ENCODE measurements at regions not wholly inside any gene's neighbourhood (a gene's known extent, or its start where the extent isn't known, plus 50 kb on each side); places are given as distances from the start of the nearest gene placed in this dataset.

DNA sequence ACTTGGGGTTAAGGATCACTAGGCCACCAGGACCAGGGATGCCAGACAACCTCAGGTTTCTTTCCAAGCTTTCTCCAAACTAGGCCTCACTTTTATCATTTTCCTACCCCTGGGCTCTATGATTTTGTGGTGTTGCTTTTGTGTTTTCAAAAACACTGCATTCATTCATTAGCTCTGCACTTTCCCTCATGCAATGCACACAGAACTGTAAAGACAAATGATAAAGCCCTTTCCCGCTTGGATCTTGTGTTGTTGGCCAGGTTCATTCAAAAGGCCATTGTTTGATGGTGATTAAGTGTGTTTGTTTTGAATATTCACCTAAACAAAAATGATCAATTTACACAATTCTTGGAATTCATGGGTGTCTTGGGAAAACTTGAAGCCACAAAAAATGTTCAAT is 210.7 kb upstream of the TNP1 start:
- in situ Hi-C loops (cut with HindIII; ENCODE audit: low sequenced_read_pairs) = no loop called here
- H3K4me3 ChIP-seq (ENCODE audit: low read depth, low read length) = no peak overlapping the region
- no peak for DNase-seq (ENCODE audit: low read depth, low spot score)
- TF ChIP-seq, protein P1, sequence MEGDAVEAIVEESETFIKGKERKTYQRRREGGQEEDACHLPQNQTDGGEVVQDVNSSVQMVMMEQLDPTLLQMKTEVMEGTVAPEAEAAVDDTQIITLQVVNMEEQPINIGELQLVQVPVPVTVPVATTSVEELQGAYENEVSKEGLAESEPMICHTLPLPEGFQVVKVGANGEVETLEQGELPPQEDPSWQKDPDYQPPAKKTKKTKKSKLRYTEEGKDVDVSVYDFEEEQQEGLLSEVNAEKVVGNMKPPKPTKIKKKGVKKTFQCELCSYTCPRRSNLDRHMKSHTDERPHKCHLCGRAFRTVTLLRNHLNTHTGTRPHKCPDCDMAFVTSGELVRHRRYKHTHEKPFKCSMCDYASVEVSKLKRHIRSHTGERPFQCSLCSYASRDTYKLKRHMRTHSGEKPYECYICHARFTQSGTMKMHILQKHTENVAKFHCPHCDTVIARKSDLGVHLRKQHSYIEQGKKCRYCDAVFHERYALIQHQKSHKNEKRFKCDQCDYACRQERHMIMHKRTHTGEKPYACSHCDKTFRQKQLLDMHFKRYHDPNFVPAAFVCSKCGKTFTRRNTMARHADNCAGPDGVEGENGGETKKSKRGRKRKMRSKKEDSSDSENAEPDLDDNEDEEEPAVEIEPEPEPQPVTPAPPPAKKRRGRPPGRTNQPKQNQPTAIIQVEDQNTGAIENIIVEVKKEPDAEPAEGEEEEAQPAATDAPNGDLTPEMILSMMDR (IDR thresholded peaks at IDR 0.05; ENCODE audit: low read depth, low read length) = no peak

DNA sequence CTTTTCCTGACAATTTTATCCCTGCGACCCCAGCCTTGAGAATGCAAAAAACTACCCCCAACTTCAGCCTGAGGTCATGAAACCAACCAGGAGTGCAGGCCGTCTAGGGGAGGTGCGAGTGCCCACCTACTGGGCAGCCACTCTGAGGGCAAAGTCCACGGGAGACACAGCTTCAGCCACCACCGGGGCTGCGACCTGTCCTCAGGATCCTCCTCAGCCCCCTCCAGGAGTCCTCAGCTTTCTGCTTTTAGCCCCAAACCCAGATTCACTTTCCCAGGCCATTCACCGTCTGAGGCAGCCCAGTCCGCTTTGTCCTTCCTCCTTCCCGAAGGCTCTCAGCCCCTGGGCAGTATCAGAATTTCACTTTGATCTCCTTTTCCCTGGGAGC is 210.2 kb upstream of the TNP1 start:
- TF ChIP-seq, protein P1 (IDR thresholded peaks at IDR 0.05; ENCODE audit: low read depth, low read length) = no peak
- no peak overlapping the region for H3K4me3 ChIP-seq (ENCODE audit: low read depth, low read length)
- DNase-seq (ENCODE audit: low read depth, low spot score) = no peak
- in situ Hi-C loops (cut with HindIII; ENCODE audit: low sequenced_read_pairs) = no loop called here

DNA sequence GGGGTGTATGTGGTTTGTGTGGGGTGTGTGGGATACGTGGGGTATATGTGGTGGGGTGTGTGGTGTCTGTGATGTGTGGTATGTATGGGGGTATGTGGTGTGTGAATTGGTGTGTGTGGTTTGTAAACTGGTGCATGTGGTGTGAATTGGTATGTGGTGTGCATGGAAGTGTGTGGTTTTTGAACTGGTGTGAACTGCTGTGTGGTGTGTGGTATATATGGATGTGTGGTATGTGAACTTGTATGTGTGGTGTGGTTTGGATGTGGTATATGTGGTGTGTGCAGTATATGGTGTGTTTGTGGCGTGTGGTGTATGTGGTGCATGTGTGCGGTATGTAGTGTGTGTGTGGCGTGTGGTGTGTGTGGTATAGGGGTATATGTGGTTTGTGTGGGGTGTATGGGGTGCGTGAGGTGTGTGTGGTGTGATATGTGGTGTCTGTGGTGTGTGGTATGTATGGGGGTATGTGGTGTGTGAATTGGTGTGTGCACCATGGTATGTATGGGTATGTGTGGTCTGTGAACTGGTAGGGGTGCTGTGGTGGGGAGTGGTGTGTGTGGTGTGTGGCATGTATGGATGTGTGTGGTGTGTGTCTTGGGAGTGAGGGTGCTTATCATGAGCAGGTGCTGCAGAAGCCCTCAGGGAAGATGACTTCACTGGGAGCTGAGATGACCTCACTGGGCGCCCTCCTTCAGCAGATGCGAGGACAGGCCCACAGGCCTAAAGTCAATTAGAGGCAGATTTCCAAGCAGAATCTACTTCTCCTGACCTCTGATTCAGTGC is 209.6 kb upstream of the TNP1 start:
- TF ChIP-seq, protein P1 (IDR thresholded peaks at IDR 0.05; ENCODE audit: low read depth, low read length) = no peak
- no peak overlapping the region for H3K4me3 ChIP-seq (ENCODE audit: low read depth, low read length)
- no peak for DNase-seq (ENCODE audit: low read depth, low spot score)
- in situ Hi-C loops (cut with HindIII; ENCODE audit: low sequenced_read_pairs) = no loop called here

DNA sequence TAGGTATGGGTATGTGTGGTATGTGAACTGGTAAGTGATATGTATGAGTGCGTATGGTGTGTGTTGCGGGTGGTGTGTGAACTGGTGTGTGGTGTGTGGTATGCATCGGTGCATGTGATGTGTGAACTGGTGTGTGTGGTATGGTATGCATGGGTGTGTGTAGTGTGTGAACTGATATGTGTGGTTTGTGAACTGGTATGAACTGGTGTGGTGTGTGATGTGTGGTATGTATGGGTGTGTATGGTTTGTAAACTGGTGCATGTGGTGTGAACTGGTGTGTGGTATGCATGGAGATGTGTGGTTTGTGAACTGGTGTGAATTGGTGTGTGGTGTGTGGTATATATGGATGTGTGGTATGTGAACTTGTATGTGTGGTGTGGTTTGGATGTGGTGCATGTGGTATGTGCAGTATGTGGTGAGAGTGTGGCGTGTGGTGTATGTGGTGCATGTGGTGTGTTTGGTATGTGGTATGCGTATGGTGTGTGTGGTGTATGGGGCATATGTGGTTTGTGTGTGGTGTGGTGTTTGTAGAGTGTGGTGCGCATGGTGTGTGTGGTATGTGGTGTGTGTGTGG is 208.9 kb upstream of the TNP1 start:
- TF ChIP-seq, protein P1 (IDR thresholded peaks at IDR 0.05; ENCODE audit: low read depth, low read length) = no peak
- H3K4me3 ChIP-seq (ENCODE audit: low read depth, low read length) = no peak overlapping the region
- DNase-seq (ENCODE audit: low read depth, low spot score) = no peak
- in situ Hi-C loops (cut with HindIII; ENCODE audit: low sequenced_read_pairs) = no loop called here

DNA sequence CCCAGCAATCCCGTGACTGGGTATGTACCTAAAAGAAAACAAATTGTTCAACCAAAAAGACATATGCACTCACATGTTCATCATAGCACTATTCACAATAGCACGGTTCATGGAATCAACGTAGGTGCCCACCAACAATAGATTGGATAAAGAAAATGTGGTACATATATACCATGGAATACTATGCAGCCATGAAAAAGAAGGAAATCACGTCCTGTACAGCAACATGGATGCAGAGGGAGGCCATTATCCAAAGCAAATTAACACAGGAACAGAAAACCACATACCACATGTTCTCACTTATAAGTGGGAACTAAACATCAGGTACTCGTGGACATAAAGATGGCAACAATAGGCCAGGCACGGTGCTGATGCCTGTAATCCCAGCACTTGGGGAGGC is 207.9 kb upstream of the TNP1 start:
- no peak for DNase-seq (ENCODE audit: low read depth, low spot score)
- in situ Hi-C loops (cut with HindIII; ENCODE audit: low sequenced_read_pairs) = no loop called here
- no peak overlapping the region for H3K4me3 ChIP-seq (ENCODE audit: low read depth, low read length)
- TF ChIP-seq, protein P1 (IDR thresholded peaks at IDR 0.05; ENCODE audit: low read depth, low read length) = no peak

DNA sequence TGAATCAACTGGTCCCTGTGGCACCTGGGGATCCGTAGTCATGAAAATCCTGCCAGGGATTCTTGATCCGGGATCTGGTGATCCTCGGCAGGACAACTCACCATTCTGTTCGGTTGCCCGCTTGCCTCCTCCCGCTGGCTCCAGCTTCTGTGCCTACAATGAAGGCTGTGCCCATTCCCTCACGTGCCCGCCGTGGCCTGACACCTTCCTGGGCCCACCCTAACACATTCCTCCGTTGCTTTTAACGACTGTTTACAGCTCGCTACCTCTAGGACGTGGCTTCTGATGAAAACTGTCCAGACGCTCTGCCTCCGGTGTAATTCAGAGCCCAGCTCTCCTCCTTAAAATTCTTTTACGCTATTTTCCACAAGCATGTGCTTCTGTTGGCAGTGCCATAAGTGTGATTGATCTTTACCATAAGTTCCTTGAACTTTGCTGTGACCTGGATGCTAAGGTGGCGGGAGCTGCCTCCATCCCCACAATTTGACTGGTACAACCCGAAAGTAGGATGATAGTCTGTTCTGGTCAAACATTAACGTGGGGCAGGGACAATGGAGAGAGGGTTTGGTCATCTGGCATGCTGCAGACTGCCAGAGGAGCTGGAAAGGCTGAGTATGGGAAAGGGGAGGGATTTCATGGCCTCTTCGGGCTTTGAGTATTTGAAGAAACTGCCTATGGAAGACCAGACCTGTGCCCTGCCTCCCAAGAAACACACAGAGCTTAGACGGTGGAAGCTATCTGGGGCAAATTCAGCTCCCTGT is 206.8 kb upstream of the TNP1 start:
- TF ChIP-seq, protein P1 (IDR thresholded peaks at IDR 0.05; ENCODE audit: low read depth, low read length) = no peak
- in situ Hi-C loops (cut with HindIII; ENCODE audit: low sequenced_read_pairs) = no loop called here
- no peak for DNase-seq (ENCODE audit: low read depth, low spot score)
- H3K4me3 ChIP-seq (ENCODE audit: low read depth, low read length) = no peak overlapping the region

All from astrocyte of the spinal cord (primary cell).